ENCODE measurements at regions not wholly inside any gene's neighbourhood (a gene's known extent, or its start where the extent isn't known, plus 50 kb on each side); places are given as distances from the start of the nearest gene placed in this dataset.

- DNase-seq (ENCODE audit: low read depth in 1 of 2, low spot score in 1 of 2), result no peak
Observed at GRCh38 chr6:79756496-79756895, 125.4 kb downstream of the SH3BGRL2 start.

DNA sequence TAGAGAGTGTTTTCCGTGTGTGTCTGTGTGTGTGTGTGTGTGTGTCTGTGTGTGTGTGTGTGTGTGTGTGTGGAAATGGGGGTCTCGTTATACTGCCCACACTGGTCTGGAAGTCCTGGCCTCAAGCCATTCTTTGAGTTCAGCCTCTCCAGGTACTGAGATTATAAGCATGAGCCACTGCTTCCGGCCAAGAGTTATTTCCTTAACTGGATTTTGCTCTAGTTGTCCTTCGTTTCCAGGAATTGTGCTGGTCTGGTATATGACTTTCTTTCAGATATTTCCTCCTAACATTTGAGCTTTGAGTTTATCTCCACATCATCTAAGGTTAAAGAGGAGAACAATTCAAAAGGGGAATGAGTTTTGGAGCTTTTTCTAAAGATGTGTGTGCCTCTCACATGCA lies 124.8 kb downstream of the SH3BGRL2 start:
- Histone ChIP-seq H3K4me3 (replicated peaks; ENCODE audit: insufficient read depth, low read length) (no peak overlapping the region), H3K27ac (replicated peaks) (no peak overlapping the region), H3K27me3 (ENCODE audit: insufficient read depth, poor library complexity, severe bottlenecking) (peaks cover 2% of the 10 kb centered on the region)
- no peak for DNase-seq (ENCODE audit: low read depth in 1 of 2, low spot score in 1 of 2)
- TF ChIP-seq CTCF (IDR thresholded peaks at IDR 0.05; ENCODE audit: insufficient read depth, low read length) (no peak), POLR2AphosphoS5 (IDR thresholded peaks at IDR 0.05; ENCODE audit: low read depth) (no peak), SPI1 (IDR thresholded peaks at IDR 0.05; ENCODE audit: borderline replicate concordance, low read depth) (no peak), GABPA (IDR thresholded peaks at IDR 0.05; ENCODE audit: low read depth) (no peak), REST (IDR thresholded peaks at IDR 0.05; ENCODE audit: insufficient replicate concordance, low read depth) (no peak)

More at GRCh38 chr6:79756496-79756895, 125.4 kb downstream of the SH3BGRL2 start:
- Histone ChIP-seq H3K27ac (replicated peaks) (no peak overlapping the region), H3K27me3 (ENCODE audit: insufficient read depth, poor library complexity, severe bottlenecking) (peaks cover 2% of the 10 kb centered on the region), H3K4me3 (replicated peaks; ENCODE audit: insufficient read depth, low read length) (no peak overlapping the region)
- TF ChIP-seq SPI1 (IDR thresholded peaks at IDR 0.05; ENCODE audit: borderline replicate concordance, low read depth) (no peak), REST (IDR thresholded peaks at IDR 0.05; ENCODE audit: insufficient replicate concordance, low read depth) (no peak), GABPA (IDR thresholded peaks at IDR 0.05; ENCODE audit: low read depth) (no peak), POLR2AphosphoS5 (IDR thresholded peaks at IDR 0.05; ENCODE audit: low read depth) (no peak), CTCF (IDR thresholded peaks at IDR 0.05; ENCODE audit: insufficient read depth, low read length) (no peak)

All from HL-60 (cell line).